Vagina (tissue), 2 donors: ENCODE measurements at regions not wholly inside any gene's neighbourhood (a gene's known extent, or its start where the extent isn't known, plus 50 kb on each side); places are given as distances from the start of the nearest gene placed in this dataset.

Experiments used
- POLR2AphosphoS5 ChIP-seq, 2 donors: sonication (generic); formaldehyde crosslinking; IDR thresholded peaks; one replicate each; pipeline ENCODE4 v1.9.0; 2017; ENCODE audit warnings: antibody characterized with exemption in 2 of 2, mild to moderate bottlenecking in 2 of 2, low read depth in 1 of 2; ENCODE audit not compliant: insufficient read depth in 1 of 2
- TF ChIP-seq, protein P1 (sequence below), 3 experiments: fragments of 450-650 bp in 2 of 3; fragments of 200-600 bp in 1 of 3; sonication (generic) in 1 of 3; IDR thresholded peaks; one replicate each; pipeline ENCODE4 v1.5.1; 2017 to 2019; ENCODE audit warnings: antibody characterized with exemption in 3 of 3, mild to moderate bottlenecking in 2 of 3, moderate library complexity in 2 of 3

DNA sequence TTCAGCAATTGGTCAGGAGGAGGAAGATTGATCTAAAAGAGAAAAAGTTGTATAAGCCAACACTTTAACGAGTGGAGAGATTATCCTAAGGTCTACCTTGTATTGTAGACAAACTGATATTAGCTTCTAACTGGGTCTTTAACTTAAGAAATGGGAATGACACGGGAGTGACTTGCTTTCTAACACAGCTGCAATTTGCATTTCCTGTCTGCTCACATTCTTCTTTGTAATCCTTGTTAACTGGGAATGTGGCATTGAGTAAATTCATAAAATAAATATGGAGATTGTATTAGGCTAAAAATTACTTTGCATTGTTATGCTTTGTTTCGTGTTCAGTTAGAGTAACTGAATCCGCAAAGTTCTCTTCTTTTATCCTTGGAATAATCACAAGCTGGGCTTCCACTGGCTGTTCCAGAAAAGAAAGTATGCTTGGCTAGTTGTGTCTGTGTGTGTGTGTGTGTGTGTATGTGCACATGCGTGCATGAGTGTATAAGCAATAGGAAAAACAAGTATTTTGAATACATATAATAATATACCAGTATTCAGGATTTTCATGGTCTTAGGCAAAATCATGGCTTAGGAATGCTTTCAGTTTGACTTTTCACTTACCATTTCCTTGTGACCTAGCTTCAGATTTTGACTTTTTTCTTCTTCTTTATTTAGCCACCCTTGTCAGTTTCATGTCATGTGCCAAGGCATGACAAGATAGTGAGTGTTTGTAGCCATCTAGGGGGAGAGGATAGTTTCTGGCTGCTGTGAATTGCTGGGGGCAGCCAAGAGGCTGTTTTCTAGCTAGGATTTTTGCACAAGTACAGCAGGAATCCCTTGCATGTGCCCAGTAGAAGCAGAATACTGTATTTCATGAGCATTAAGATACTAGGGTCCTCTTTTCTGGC, 54.5 kb upstream of the FZD8 start:
- TF ChIP-seq, protein P1, sequence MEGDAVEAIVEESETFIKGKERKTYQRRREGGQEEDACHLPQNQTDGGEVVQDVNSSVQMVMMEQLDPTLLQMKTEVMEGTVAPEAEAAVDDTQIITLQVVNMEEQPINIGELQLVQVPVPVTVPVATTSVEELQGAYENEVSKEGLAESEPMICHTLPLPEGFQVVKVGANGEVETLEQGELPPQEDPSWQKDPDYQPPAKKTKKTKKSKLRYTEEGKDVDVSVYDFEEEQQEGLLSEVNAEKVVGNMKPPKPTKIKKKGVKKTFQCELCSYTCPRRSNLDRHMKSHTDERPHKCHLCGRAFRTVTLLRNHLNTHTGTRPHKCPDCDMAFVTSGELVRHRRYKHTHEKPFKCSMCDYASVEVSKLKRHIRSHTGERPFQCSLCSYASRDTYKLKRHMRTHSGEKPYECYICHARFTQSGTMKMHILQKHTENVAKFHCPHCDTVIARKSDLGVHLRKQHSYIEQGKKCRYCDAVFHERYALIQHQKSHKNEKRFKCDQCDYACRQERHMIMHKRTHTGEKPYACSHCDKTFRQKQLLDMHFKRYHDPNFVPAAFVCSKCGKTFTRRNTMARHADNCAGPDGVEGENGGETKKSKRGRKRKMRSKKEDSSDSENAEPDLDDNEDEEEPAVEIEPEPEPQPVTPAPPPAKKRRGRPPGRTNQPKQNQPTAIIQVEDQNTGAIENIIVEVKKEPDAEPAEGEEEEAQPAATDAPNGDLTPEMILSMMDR (IDR thresholded peaks at IDR 0.05): no peak
- no peak for TF ChIP-seq POLR2AphosphoS5 (IDR thresholded peaks at IDR 0.05; ENCODE audit: insufficient read depth in 1 of 2, low read depth in 1 of 2)
